ENCODE measurements at regions not wholly inside any gene's neighbourhood (a gene's known extent, or its start where the extent isn't known, plus 50 kb on each side); places are given as distances from the start of the nearest gene placed in this dataset.
A peak's percentile ranks its signal among the peaks of the same experiment; 100 is the strongest.

DNA sequence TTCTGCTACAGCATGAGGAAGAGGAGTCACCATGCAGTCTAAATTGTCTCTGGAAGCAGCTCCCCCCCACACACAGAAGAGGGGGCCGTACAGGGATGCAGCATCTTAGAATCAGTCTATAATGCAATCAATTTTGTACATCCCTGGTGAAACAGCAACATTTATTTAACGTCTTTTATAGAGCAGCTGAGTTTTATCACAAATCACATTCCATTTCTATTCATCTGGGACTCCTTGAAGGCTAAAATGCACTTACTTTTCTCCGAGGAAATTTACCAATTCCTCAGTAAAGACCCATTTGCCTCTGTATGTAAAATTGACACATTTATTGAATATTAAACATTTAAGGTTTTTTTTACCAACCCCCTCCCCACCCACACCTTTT lies 193.9 kb downstream of the PHETA1 start:
- DNase-seq (ENCODE audit: low read depth), result no peak

DNA sequence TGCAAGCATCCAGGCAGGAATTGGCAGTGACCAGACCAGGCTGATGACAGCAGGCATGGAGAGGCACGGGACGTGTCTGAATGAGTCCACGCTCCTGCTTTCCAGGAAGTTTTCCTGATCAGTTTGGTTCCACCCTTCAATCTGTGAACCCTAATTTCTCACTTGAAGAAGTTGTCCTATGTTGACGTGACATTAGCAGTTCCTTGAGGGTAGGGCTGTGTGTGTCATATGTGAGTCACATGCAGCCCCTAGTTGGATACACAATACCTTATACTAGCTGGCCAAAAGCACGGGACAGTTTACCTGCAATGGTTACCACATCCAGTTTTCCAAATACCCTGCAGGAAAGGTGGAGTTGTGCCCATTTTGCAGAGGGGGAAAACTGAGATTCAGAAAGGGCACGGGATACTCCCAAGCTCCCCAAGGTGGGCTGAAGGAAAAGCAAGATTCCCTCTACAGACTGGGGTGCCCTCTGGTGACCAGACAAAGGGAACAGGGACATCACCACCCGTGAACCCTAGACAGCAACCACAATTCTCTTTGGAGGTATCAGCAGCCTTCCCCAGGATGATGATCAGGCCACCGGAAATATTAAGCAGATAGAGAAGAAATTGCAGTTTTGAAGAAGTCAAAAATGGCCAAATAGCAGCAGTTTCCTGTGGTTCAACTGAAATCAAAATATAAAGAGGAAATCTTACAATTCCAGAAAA lies 194.5 kb downstream of the PHETA1 start:
- DNase-seq (ENCODE audit: low read depth), result peak; percentile 9

DNA sequence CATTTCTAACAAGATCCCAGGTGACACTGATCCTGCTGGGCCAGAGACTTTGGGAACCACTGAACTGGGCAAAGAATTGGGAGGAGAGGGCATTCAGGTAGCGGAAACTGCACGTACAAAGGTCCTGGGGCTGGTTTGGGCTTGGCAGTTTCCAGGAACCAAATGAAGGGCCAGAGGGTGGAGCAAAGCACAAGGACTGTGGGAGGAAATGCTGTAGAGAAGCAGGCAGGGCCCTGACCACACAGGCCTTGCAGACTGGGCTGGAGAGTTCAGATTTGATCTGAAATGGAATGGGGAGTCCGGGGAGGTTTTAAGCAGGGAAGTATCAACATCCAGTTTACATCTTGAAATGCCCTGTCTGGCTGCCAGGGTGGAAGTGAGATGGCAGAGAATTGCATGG lies 195.1 kb downstream of the PHETA1 start:
- DNase-seq (ENCODE audit: low read depth), result no peak

DNA sequence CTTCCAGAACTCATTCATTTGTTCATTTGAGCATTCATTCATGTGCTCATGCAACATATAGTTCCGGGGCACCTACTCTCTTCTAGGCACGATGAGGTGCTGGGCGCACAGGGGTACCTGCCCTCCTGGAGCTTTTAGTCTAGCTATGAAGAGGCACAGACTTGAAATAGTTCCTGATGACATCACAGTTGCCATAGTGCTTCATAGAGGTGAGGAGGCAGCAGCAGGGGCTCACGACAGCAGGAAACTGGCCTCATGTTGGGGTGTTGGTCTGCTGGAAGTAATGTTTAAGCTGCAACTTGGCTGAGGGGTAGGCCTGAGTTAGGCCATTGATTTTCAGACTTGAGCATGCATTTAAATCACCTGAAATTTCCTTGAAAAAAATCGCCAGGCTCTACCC lies 195.5 kb downstream of the PHETA1 start:
- no peak for DNase-seq (ENCODE audit: low read depth)

DNA sequence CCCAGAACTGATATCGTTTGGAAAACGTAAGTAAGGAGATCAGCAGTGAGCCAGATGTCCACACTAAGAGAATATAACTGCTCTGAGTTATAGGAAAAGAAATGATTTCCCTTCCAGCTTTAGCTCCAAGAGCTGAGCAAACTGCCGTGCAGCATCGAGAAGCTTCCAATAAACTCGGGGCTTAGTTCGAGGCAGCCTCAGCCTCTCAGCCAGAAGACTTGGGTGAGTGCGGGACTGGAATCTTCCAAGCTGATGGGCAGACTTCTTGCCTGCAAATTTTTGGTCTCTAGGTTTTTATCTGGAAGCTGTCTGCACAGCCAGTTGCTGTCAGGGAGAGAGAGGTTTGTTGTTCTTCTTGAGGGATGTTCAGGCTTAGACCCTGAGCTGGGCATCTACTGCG lies 196.1 kb downstream of the PHETA1 start:
- no peak for DNase-seq (ENCODE audit: low read depth)

DNA sequence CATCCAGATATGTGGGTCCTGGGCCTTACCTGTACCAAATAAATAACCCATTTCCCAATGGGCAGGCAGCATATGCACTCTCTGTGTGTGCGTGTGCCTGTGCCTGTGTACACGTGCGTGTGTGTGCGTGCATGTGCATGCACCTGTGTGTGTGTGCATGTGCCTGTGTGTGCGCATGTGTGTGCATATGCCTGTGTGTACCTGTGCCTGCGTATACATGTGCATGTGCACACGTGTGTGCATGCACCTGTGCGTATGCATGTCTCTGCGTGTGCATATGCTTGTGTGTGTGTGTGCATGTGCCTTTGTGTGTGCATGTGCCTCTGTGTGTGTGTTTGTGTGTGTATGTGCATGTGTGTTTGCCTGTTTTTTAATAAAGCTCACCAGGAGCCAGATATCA lies 197.1 kb downstream of the PHETA1 start:
- no peak for DNase-seq (ENCODE audit: low read depth)

DNA sequence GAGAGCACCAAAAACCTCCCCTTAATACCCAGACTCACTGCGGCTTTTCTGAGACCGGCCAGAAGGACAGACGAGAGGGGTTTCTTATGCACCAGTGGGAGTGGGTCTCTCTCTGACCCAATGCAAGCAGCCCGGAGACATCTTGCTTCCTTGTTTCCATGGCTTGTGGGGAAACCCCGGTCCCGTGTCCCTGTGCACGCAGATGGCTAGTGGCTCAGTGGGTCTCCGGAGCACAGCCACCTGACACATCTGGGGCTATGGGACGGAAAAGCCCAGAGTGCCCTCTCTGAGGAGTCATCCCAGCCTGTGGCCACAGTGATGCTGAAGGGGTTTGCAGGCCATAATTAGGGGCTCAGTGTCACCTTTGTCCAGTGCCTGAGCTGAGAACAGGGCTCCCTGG lies 197.6 kb downstream of the PHETA1 start:
- DNase-seq (ENCODE audit: low read depth), result no peak

DNA sequence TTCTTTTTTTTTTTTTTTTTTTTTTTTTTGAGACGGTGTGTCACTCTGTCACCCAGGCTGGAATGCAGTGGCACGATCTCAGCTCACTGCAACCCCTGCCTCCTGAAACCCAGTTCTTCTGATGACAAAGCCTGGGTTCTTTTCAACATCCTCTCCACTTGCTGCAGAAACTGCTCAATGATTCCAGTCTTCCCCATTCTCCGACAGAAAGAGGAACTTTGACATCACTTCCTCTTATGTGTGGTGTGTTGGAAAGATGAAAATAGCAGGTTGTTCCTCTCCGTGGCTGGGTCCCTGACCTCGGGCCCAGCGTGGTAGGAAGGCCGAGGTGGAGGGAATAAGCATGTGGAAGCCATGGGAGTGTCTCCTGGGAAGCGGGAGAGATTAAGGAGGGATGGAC lies 198.4 kb downstream of the PHETA1 start:
- peak; percentile 20 for DNase-seq (ENCODE audit: low read depth)

DNA sequence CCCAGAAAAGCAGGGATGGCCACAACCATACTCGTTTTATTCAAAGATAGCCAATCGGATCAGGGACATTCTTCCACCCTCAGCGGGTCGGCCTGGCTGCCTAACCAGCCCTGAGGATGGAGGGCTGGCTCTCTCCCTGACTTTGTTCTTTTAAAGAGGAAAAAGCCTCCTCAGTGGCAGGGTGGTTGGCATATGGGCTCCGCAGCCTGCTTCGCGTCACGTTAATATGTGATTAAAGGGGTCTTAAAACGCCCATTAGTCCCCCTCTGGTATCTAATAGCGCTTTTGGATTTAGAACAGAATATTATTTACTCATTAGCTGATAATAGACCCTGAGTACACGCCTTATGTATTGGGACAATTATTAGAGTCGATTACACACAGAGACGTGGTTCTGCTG lies 199.4 kb downstream of the PHETA1 start:
- no peak for DNase-seq (ENCODE audit: low read depth)

GRCh38 chr12:111169032-111169431 lies 199.9 kb downstream of the PHETA1 start:
- DNase-seq (ENCODE audit: low read depth), result no peak

DNA sequence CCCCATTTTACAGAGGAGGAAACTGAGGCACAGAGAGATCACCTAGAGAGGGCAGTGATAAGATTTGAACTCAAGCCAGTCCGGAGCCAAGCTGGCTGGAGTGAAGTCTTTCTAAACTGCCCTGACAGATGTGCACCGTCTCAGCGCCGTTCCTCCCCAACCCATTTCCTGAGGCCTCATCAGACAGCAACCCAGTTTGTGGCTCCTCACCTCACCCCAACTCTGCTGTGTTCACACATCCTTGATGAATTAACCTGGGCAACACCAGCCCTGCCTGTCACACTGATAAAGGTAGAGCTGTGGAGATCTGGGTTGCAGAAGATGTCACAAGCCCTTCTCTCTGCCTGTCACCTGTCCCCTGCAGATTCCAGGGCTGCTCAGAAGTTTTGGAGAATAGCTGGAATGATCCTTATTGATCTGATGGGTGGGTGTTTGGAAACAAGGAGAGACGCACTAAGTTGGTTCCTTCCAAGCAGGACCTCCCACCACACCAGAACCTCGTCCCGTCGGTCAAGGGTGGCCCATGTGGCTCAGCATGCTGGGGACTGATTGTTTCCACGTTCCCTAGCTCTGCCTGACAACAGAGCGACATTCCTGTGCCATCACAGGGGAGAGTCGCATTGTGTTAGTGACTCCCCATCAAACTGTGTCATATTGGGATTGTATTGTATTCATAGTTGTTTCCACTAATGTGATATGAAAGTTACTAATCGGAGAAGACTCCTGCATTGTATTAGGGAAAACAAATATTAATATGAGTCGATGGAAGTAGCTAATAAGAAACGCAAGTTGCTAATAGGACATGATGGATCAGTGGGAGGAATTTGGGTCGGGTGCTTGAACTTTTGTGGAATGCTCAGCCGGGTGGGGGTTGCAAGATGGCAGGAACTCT lies 200.6 kb downstream of the PHETA1 start:
- no peak for DNase-seq (ENCODE audit: low read depth)

DNA sequence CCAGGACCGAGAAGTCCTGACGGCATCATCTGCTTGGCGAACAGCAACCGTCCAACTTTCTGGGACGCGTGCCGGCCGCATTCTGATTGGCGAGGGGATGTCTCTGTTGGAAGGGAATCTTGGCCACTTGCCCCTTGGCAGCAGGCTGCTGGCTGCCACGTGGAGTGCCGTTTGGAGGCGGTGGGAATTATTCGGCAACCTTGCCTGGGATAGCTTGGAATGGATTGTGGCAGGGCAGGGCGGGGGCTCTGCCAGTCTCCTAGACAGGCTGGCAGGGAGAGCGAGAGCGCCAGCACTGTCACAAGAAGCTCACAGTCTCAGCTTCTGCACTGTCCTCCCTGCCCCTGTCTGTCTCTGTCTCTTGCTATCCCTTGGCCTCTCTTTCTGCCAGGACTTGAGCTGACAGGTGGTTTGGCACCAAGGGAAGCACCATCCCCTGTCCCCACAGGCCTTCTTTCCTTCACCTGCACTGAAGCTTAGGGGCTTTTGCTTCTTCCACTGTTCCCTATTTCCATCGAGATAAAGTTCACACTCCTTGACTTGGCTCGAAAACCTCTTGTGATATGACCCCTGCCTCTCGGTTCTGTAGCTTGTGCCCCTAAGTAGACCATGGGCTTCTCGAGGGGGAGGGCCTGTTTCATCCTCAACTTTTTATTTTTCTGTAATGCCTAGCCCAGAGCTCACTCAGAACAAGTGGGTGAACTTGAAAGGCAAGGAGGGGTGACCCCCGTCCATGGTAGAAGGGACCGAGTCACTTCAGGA lies 201.9 kb downstream of the PHETA1 start:
- no peak for DNase-seq (ENCODE audit: low read depth)

GRCh38 chr12:111164833-111165525 lies 203.9 kb downstream of the PHETA1 start:
- no peak for DNase-seq (ENCODE audit: low read depth)

- DNase-seq (ENCODE audit: low read depth), result no peak
Measured at GRCh38 chr12:111163422-111163821, 205.5 kb downstream of the PHETA1 start.

DNA sequence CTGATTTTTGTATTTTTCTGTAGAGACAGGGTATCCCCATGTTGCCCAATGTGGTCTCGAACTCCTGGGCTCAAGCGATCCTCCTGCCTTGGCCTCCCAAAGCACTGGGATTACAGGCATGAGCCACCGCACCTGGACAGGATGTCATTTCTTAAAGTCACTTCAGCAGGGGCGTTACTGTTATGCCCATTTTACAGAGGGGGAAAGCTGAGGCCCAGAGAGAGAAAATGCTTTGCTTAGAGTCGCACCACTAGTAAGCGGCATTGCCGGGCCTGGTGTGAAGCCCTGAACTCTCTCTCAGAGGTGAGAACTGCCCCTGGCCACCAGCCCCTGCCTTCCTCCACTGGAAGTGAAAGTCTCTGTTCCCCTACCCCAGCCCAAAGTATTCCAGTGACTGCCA lies 207.0 kb downstream of the PHETA1 start:
- no peak for DNase-seq (ENCODE audit: low read depth)

GRCh38 chr12:111160350-111161241 lies 208.3 kb downstream of the PHETA1 start:
- DNase-seq (ENCODE audit: low read depth), result no peak

GRCh38 chr12:111158992-111159391 lies 209.9 kb downstream of the PHETA1 start:
- DNase-seq (ENCODE audit: low read depth), result no peak

- DNase-seq (ENCODE audit: low read depth), result no peak
Measured at GRCh38 chr12:111157486-111157885, 211.4 kb downstream of the PHETA1 start.

DNA sequence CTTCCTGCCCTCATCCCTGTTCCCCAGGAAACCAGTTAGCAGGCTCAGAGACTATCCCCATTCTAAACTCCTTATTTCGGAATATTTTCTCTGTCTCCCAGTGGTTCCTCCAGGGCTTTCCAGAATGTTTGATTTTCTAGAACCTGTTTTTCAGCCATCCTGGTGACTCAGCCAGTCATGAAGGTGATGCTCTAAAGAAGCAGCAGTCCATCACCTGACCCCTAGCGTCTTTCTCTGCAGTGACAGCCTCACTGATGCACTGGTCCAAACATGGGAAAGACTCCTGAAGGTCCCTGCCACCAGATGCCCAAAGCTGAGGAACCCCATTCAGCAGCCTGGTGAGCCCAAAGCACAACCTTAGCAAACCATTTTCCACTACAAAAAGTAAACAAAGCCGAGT lies 212.6 kb downstream of the PHETA1 start:
- DNase-seq (ENCODE audit: low read depth), result no peak

DNA sequence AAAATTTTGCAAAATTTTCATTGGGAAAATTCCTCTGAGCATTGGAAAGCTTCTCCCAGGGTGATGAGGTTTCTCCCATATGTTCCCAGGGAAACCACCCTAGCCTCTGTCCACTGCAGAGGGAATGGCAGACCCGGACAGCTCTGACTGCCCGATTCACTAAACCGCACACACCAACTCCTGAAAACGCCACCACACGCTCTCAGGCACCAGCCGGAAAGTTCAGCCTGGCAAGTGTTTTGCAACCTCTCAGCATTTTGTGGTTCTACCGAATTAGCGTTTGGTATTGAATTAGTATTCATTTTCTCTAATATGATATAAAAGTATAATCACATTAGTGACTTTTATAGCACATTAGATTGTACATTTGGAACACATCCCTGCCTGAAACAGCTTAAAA lies 213.4 kb downstream of the PHETA1 start:
- no peak for DNase-seq (ENCODE audit: low read depth)

DNA sequence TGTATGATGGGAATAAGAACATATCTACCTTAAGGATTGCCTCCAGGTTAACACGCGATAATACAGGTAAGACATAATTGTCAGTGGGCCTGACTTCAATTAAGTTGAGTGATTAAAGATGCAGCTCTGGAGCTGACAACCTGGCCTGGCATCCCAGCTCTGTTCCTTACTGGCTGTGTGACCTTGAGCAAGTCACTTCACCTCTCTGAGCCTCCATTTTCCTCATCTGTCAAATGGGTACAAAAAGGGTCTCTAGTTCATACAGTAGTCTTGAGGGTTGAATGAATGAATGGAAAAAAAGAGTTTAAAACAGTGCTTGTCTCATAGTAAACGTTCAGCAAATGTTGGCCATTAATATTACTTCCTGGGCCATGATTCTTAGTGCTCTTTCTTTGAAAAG lies 213.9 kb downstream of the PHETA1 start:
- DNase-seq (ENCODE audit: low read depth), result no peak

All from CMK (cell line).